ENCODE measurements at regions not wholly inside any gene's neighbourhood (a gene's known extent, or its start where the extent isn't known, plus 50 kb on each side); places are given as distances from the start of the nearest gene placed in this dataset.

GRCh38 chr2:83615511-83615910 is 843.6 kb downstream of the SUCLG1 start:
- no peak for ATAC-seq

DNA sequence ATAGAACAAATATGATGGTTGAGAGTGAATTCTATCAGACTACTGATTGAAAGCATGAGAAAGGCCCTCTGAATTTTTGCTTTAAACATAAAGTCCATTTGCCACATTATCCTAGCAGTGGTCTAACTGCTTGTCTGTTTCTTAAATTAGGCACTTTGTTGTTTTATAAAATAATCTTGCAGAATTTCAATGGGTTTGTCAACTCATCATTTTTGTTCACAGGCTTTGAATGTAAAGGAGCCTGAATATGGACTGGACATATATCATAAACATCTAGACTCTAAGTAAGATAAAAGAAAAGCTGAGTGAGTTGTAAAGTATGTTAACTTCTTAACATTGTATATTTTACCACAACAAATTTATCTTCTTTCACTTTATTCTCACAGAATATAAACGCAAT is 845.9 kb downstream of the SUCLG1 start:
- ATAC-seq, result no peak

- ATAC-seq, result no peak
Measured at GRCh38 chr2:83602753-83603152, 856.3 kb downstream of the SUCLG1 start.

GRCh38 chr2:83596592-83597282 is 862.3 kb downstream of the SUCLG1 start:
- no peak for ATAC-seq

- no peak for ATAC-seq
Measured at GRCh38 chr2:83595926-83596325, 863.2 kb downstream of the SUCLG1 start.

DNA sequence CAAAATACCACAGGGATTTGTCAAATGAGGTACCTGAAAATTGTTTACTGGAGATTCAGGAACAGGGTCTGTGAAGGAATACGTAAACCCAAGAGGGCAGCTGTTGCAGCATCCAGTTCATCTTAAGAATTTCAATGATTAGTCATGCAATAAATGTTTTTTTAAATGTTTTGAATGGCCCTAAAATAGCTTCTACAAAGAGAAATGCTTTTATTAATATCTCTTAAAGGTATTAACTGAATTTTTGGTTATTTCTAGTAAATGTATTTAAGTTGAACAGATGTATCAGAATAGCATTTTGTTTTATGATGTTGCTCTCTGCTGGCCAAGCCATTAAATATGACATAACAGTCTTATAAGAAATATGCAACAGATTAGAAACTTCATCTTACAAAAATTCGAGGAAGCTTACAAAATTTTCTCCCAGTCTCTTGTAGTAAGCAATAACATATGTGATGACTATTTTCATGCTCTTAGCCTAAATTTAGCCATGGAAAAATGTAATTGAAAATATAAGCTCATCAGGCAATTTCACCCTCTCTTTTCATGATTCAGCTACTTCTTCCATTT is 863.9 kb downstream of the SUCLG1 start:
- ATAC-seq, result no peak

DNA sequence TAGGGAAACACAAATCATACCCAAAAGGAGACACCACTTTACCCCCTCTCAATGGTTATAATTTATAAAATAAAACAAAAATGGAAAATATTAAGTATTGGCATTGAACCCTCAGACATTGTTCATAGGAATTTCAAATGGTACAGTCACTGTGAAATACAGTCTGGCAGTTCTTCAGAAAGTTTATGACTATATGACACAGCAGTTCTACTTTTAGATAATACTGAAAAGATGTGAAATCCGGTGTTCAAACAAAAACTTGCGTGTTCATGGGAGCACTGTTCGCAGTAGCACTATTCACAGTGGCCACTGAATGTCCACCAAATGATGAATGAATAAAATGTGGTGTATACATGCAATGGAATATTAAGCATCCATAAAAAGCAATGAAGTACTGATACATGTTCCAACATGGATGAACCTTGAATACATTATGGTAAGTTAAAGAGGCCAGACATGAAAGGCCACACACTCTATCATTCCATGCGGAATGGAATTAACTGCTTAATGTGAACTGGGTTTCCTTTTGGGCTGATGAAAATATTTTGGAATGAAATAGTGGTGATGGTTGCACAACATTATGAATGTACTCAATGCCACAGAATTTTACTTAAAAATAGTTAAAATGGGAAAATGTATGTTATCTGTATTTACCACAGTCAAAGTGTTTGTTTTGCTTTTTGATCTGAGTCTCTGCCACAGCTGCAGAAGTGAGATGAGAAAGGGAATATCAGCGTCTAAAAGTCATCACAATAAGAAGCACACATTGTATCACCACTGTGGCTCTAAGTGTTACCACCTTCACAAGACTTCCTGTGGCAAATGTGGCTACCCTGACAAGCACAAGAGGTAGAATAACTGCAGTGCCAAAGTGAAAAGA is 864.6 kb downstream of the SUCLG1 start:
- ATAC-seq, result no peak

DNA sequence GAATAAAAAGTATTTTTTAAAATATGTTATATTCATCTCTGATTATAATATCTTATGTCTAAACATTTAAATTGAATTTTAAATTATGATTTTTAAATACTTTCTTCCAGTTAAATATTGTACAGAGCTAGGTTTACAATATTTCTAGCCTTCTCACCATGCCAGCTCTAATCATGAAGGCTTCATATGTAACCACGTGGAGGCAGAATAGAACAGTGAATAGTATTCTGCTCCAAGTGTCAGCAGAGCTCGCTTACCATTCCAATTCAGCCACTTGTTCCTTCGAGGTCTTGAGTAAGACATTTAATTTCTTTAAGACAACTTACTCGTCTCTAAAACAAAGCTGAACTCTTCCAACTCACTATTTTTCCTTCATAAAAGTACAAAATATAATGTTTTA is 871.8 kb downstream of the SUCLG1 start:
- no peak for ATAC-seq

- ATAC-seq, result no peak
Measured at GRCh38 chr2:83585250-83585649, 873.8 kb downstream of the SUCLG1 start.

DNA sequence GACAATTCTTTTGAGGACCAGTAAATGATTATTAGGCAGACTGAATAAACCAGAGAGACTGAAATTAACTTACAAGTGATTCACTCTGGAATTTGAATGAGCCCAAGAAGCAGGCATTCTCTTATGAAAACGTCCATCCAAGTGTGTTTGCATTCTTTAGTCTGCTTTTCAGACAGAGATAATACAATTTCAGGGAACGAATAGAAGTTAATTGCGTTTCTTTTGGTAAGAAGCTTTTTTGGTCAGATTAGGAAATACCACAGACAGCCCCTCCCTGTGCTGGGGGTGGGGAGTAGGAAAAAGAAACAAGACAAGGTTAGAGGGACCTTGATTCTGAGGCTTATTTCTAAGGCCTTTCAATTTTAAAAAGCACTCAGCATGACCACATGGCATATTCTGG is 874.4 kb downstream of the SUCLG1 start:
- no peak for ATAC-seq

DNA sequence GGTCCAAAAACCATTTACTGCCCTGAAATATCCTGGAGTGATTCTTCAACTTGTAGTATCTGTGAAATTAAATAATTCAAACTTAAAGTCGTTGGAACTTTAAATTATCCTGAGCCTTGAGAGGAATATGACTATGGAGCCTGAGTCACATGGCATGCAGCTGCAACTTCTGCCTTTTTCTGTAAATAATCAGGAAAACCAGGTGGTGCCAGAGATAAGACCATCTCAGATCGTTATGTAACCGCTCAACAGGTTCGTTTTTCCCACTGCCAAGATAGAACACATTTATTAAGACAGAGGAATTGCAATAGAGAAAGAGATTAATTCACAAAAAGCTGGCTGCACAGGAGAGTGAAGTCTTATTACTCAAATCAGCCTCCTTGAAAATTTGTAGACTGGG is 876.5 kb downstream of the SUCLG1 start:
- ATAC-seq, result no peak

GRCh38 chr2:83579507-83579906 is 879.6 kb downstream of the SUCLG1 start:
- ATAC-seq, result no peak

DNA sequence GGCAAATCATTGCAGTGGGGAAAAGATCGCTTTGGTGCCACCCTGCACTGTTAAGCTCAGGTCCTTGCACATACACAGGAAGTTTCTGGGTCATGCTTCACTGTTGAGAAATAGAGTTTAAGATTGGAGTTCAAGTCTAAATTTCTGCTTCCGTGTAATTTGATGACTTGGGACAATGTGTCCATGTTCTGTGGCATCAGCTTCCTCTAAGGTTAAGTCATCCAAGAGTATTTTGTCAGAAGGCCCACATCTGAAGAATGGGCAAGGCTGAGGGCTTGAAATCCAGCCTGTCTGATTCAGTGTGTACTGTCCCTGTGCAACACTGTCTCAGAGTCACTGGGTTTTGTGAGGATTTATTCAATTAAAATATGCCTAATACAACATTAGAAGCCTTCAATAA is 880.7 kb downstream of the SUCLG1 start:
- no peak for ATAC-seq

GRCh38 chr2:83574614-83575013 is 884.5 kb downstream of the SUCLG1 start:
- ATAC-seq, result no peak

GRCh38 chr2:83573060-83573459 is 886.0 kb downstream of the SUCLG1 start:
- no peak for ATAC-seq

DNA sequence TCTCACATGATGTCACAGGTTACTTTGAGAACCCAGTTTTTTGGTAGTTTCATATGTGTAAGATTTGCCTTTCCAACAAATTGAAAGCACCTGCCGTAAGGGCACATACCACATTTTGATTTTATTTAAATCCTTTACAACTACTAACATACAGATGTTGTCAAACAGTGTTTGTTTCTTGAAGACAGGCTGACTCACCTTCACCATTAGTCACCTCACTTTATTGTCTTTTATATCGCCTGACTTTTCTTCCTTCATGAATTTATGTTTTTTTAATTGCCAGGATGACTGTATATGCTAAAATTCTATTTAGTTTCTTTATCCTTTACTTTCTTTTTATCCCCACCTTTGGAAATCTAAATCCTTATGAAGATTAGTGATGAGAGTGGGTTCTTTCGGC is 886.7 kb downstream of the SUCLG1 start:
- no peak for ATAC-seq

DNA sequence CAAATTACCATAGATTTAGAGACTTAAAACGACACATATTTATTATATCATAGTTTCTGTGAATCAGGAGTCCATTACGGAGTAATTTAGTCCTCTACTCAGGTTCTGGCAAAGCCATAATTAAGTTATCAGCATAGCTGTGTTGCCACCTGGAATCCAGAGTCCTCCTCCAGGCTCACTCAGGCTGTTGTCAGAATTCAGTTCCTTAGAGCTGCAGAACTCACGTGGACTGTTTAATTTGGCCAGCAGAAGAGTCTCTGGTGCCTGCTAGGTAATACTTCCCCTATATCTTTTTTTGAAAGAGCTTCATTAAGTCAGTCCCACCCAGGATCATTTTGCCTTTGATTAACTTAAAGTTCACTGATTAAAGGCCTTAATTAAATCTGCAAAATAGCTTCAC is 891.5 kb downstream of the SUCLG1 start:
- ATAC-seq, result no peak

GRCh38 chr2:83565626-83566025 is 893.5 kb downstream of the SUCLG1 start:
- ATAC-seq, result no peak

GRCh38 chr2:83565181-83565580 is 893.9 kb downstream of the SUCLG1 start:
- ATAC-seq, result no peak

DNA sequence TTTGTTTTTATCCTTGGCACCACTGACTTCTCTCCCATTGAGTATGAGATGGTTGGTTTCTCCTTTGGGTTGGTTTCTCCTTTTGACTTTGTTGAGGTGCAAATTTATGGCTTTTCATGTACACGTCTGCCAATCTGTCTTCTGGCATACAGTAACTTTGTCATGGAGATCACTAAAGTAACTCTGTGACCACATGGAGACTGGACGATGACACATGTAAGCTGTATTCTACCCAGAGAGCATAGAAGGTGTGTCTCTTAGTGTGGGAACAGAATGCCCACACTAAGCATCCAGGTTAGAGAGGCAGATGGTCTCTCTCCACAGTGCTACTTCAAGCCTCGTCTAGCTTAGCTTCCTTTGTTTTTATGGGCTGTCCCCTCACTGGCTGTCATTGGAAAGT is 897.5 kb downstream of the SUCLG1 start:
- no peak for ATAC-seq

- ATAC-seq, result no peak
Measured at GRCh38 chr2:83536556-83536955, 922.5 kb downstream of the SUCLG1 start.

DNA sequence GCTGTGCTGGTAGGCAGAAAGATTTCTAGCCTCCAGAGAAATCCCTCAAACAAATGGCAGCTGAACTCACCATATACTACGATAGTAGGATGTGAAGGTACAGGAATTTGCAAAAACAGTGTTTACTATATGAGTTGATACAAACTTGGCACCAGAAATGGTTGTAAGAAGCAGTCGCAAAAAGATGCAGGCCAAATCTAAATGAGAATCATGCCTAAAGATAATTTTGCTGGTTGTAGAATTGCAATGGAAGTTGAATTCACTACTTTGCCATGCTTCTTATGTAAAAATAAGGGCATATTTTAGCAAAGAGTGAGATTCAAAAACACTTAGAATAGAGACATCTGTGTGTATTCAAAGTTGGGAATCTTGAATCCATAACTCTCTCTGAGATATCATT is 924.7 kb downstream of the SUCLG1 start:
- ATAC-seq, result no peak

- ATAC-seq, result no peak
Measured at GRCh38 chr2:83531206-83531826, 927.8 kb downstream of the SUCLG1 start.
